Kidney (tissue), 13 donors: ENCODE measurements at regions not wholly inside any gene's neighbourhood (a gene's known extent, or its start where the extent isn't known, plus 50 kb on each side); places are given as distances from the start of the nearest gene placed in this dataset.

Experiments
- DNase-seq, 5 donors: peaks; one replicate each; pipeline ENCODE4 v3.0.0-alpha.2; 2013 to 2020
- FAIRE-seq: peaks from 2 replicates; lab custom pipeline; 2012; peaks lifted over from hg19 to GRCh38; lab: Jason Lieb, UNC
- H3K27ac ChIP-seq, 2 donors: one replicate each; pipeline ENCODE4 v1.7.0; 2013; ENCODE audit warnings: low read depth in 2 of 2, low read length in 2 of 2, inconsistent platforms in 1 of 2
- H3K27me3 ChIP-seq: one replicate; pipeline ENCODE4 v1.7.1; 2013; ENCODE audit warnings: low read length, inconsistent platforms; ENCODE audit not compliant: control insufficient read depth, insufficient read depth
- H3K36me3 ChIP-seq, 3 donors: one replicate each; pipeline versions ENCODE4 v1.7.0 to v1.7.1; 2013; ENCODE audit warnings: low read length in 3 of 3, control low read depth in 1 of 3, inconsistent platforms in 1 of 3; ENCODE audit not compliant: insufficient read depth in 3 of 3, control insufficient read depth in 2 of 3
- H3K4me1 ChIP-seq, 3 donors: one replicate each; pipeline versions ENCODE4 v1.7.0 to v1.7.1; 2013; ENCODE audit warnings: low read length in 3 of 3, inconsistent platforms in 1 of 3, low read depth in 1 of 3; ENCODE audit not compliant: control insufficient read depth in 2 of 3, insufficient read depth in 2 of 3
- H3K4me3 ChIP-seq, 3 donors: one replicate each; pipeline versions ENCODE4 v1.7.0 to v1.8.1; 2013; ENCODE audit warnings: low read length in 3 of 3, control low read depth in 1 of 3, inconsistent platforms in 1 of 3
- H3K9ac ChIP-seq, 3 donors: one replicate each; pipeline versions ENCODE4 v1.7.0 to v1.7.1; 2013; ENCODE audit warnings: low read length in 3 of 3, control low read depth in 1 of 3, inconsistent platforms in 1 of 3
- H3K9me3 ChIP-seq, 3 donors: one replicate each; pipeline versions ENCODE4 v1.7.0 to v1.7.1; 2013; ENCODE audit warnings: low read length in 3 of 3, control low read depth in 1 of 3, inconsistent platforms in 1 of 3; ENCODE audit not compliant: control insufficient read depth in 2 of 3, insufficient read depth in 1 of 3
- CTCF ChIP-seq: IDR thresholded peaks from 3 replicates; pipeline ENCODE4 v1.5.1; 2012; ENCODE audit warnings: mild to moderate bottlenecking, moderate library complexity, borderline replicate concordance; ENCODE audit not compliant: insufficient read depth; ENCODE audit errors: extremely low read depth
- intact Hi-C: fragments of 100-400 bp; cut with DNase I; formaldehyde crosslinking; loops from one replicate; pipeline ENCODE4 v1.11.1; 2022
- donor health status: control.
- donor health status: control.
- donor health status: control.
- donor health status: control.
- donor health status: control.
- donor health status: DM: yes; HTN: yes; CAD: no.
- donor health status: Normal renal cell carcinoma (clear cell type).

GRCh38 chr5:18968966-18969365 lies 1019.0 kb downstream of the CDH18 start:
- Histone ChIP-seq H3K36me3 (no peaks in the 10 kb centered on the region), H3K9me3 (no peaks in the 10 kb centered on the region), H3K4me1 (no peaks in the 10 kb centered on the region), H3K9ac (no peak overlapping the region), H3K27me3 (no peaks in the 10 kb centered on the region), H3K4me3 (no peak overlapping the region), H3K27ac (no peak overlapping the region)
- DNase-seq (no peak), FAIRE-seq (no peak)
- intact Hi-C loops: no loop called here
- TF ChIP-seq CTCF: no peak

GRCh38 chr5:18970000-18970399 lies 1018.0 kb downstream of the CDH18 start:
- no peak for TF ChIP-seq CTCF
- Histone ChIP-seq H3K9me3 (no peaks in the 10 kb centered on the region), H3K4me3 (no peak overlapping the region), H3K9ac (no peak overlapping the region), H3K36me3 (no peaks in the 10 kb centered on the region), H3K27me3 (no peaks in the 10 kb centered on the region), H3K4me1 (no peaks in the 10 kb centered on the region), H3K27ac (no peak overlapping the region)
- FAIRE-seq (no peak), DNase-seq (no peak)
- intact Hi-C loops: no loop called here

GRCh38 chr5:18972177-18972576 lies 1015.8 kb downstream of the CDH18 start:
- intact Hi-C loops: no loop called here
- no peaks in the 10 kb centered on the region for H3K4me1 ChIP-seq
- H3K4me3 ChIP-seq: no peak overlapping the region
- H3K36me3 ChIP-seq: no peaks in the 10 kb centered on the region
- no peak for FAIRE-seq
- no peaks in the 10 kb centered on the region for H3K27me3 ChIP-seq
- no peaks in the 10 kb centered on the region for H3K9me3 ChIP-seq
- no peak for TF ChIP-seq CTCF
- no peak overlapping the region for H3K9ac ChIP-seq
- no peak overlapping the region for H3K27ac ChIP-seq
- DNase-seq: no peak

- H3K27me3 ChIP-seq: no peaks in the 10 kb centered on the region
- no peak for DNase-seq
- no peaks in the 10 kb centered on the region for H3K4me1 ChIP-seq
- TF ChIP-seq CTCF: no peak
- H3K9ac ChIP-seq: no peak overlapping the region
- no peaks in the 10 kb centered on the region for H3K9me3 ChIP-seq
- no peak for FAIRE-seq
- H3K4me3 ChIP-seq: no peak overlapping the region
- intact Hi-C loops: no loop called here
- H3K36me3 ChIP-seq: no peaks in the 10 kb centered on the region
- H3K27ac ChIP-seq: no peak overlapping the region
Observed at GRCh38 chr5:18975624-18976023, 1012.4 kb downstream of the CDH18 start.
